Stomach (tissue), 8 donors: ENCODE measurements at regions not wholly inside any gene's neighbourhood (a gene's known extent, or its start where the extent isn't known, plus 50 kb on each side); places are given as distances from the start of the nearest gene placed in this dataset.

Experiments used
- DNase-seq, 2 donors: peaks; one replicate each; pipeline versions ENCODE4 v3.0.0 to v3.0.0-alpha.2; 2013 to 2019
- H3K27ac ChIP-seq, 5 donors: fragments of 200-600 bp in 4 of 5; sonication (generic) in 4 of 5; one replicate each; pipeline ENCODE4 v1.5.1; 2013 to 2019; ENCODE audit warnings: mild to moderate bottlenecking in 1 of 5, moderate library complexity in 1 of 5
- H3K27me3 ChIP-seq, 3 donors: fragments of 200-600 bp; sonication (generic); one replicate each; pipeline ENCODE4 v1.5.1; 2017 to 2019; ENCODE audit warnings: mixed run types in 1 of 3
- H3K36me3 ChIP-seq, 4 donors: fragments of 200-600 bp; sonication (generic); 1 replicate in 3 of 4; 2 replicates in 1 of 4; pipeline ENCODE4 v1.5.1; 2016 to 2019
- H3K4me1 ChIP-seq, 4 donors: fragments of 200-600 bp; sonication (generic); one replicate each; pipeline ENCODE4 v1.5.1; 2016 to 2019
- H3K4me3 ChIP-seq, 4 donors: fragments of 200-600 bp; sonication (generic) in 3 of 4; one replicate each; pipeline ENCODE4 v1.5.1; 2016 to 2019; ENCODE audit warnings: mild to moderate bottlenecking in 1 of 4
- H3K9me3 ChIP-seq, 4 donors: fragments of 200-600 bp; sonication (generic); one replicate each; pipeline ENCODE4 v1.5.1; 2016 to 2019
- EP300 ChIP-seq: sonication (generic); formaldehyde crosslinking; IDR thresholded peaks from one replicate; pipeline ENCODE4 v1.6.1; 2017; ENCODE audit warnings: antibody characterized with exemption
- POLR2A ChIP-seq, 4 donors: fragments of 450-650 bp; IDR thresholded peaks; one replicate each; pipeline ENCODE4 v1.6.1; 2016; ENCODE audit warnings: antibody characterized with exemption in 4 of 4, control low read depth in 2 of 4, mild to moderate bottlenecking in 1 of 4, moderate library complexity in 1 of 4
- POLR2AphosphoS5 ChIP-seq, 3 donors: sonication (generic); formaldehyde crosslinking; IDR thresholded peaks; one replicate each; pipeline ENCODE4 v1.6.1; 2016; ENCODE audit warnings: antibody characterized with exemption in 3 of 3
- WGBS, 5 donors: extraction: QIAGEN DNeasy Blood & Tissue Kit in 3 of 5; methylation state at CpG; one replicate each; pipeline versions ENCODE4 v1.1.5 to v1.1.7; 2013 to 2018; 5-methylcytosine and 5-hydroxymethylcytosine counted together
- intact Hi-C: fragments of 100-400 bp; cut with DNase I; formaldehyde crosslinking; loops from one replicate; pipeline ENCODE4 v1.15.1; 2023; ENCODE audit warnings: low total_unique reads
- TF ChIP-seq, protein P1 (sequence below), 7 experiments: fragments of 450-650 bp in 4 of 7; fragments of 200-600 bp in 3 of 7; sonication (generic) in 3 of 7; IDR thresholded peaks; one replicate each; pipeline ENCODE4 v1.5.1; 2016 to 2019; ENCODE audit warnings: antibody characterized with exemption in 7 of 7, control low read depth in 2 of 7, mild to moderate bottlenecking in 1 of 7
- donor health status: healthy with polysubstance abuse.
- donor health status: Bipolar disorder and iron deficiency.
- donor health status: healthy.

DNA sequence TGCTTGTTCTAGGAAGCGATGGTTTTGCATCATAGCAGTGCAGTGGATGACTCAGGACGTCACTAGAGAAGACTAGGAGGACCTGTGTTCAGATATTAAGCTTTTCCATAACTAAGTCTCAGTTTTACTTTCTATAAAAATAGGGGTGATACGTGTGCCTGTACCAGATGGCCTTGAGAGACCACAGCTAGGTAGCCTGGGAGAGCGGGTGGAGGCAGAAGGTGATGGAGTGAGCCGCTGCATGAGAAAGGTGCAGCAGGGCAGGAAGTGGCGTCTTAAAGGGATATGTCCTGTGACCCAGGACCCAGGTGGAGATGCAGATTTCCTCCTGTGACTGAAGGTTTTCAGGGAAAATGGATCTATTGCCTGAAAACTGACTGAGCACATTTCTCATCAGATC, 304.9 kb downstream of the CDC14C start:
- TF ChIP-seq POLR2A (IDR thresholded peaks at IDR 0.05) (no peak), POLR2AphosphoS5 (IDR thresholded peaks at IDR 0.05) (no peak), EP300 (no peak)
- TF ChIP-seq, protein P1, sequence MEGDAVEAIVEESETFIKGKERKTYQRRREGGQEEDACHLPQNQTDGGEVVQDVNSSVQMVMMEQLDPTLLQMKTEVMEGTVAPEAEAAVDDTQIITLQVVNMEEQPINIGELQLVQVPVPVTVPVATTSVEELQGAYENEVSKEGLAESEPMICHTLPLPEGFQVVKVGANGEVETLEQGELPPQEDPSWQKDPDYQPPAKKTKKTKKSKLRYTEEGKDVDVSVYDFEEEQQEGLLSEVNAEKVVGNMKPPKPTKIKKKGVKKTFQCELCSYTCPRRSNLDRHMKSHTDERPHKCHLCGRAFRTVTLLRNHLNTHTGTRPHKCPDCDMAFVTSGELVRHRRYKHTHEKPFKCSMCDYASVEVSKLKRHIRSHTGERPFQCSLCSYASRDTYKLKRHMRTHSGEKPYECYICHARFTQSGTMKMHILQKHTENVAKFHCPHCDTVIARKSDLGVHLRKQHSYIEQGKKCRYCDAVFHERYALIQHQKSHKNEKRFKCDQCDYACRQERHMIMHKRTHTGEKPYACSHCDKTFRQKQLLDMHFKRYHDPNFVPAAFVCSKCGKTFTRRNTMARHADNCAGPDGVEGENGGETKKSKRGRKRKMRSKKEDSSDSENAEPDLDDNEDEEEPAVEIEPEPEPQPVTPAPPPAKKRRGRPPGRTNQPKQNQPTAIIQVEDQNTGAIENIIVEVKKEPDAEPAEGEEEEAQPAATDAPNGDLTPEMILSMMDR (IDR thresholded peaks at IDR 0.05), result no peak
- intact Hi-C loops, result no loop called here
- 63 to 71% (median 69%) methylated on average over 6 of the region's 6 CpGs for WGBS, 5 donors

DNA sequence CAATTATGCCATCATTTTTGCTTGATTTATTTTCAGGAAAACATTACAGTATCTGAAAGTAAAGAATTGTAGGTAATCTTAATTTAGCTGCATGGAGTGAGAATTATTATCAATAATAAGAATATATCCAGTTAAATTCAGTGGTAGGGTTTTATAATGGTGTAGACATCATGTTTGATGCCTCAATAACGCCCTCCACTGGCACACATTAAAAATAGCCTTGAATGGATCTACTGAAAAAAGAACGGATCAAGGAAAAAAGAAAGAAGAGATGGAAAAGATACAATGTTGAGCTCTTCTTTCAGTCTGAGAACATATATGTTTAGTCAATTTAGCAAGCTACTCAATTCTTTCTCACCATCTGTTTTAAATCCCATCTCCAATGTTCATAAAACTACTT, 319.2 kb downstream of the CDC14C start:
- intact Hi-C loops, result no loop called here
- Histone ChIP-seq H3K27ac (no peak overlapping the region), H3K9me3 (peaks cover 0 to 18% (median 12%) of the 10 kb centered on the region in 4 donors), H3K36me3 (no peaks in the 10 kb centered on the region), H3K4me3 (no peak overlapping the region), H3K27me3 (no peaks in the 10 kb centered on the region), H3K4me1 (no peaks in the 10 kb centered on the region)
- TF ChIP-seq POLR2A (IDR thresholded peaks at IDR 0.05), result no peak
- no peak for TF ChIP-seq EP300
- TF ChIP-seq, protein P1 (IDR thresholded peaks at IDR 0.05), result no peak
- no peak for TF ChIP-seq POLR2AphosphoS5 (IDR thresholded peaks at IDR 0.05)
- WGBS, 5 donors, result 12 to 32% (median 27%) methylated on average over 2 of the region's 2 CpGs
- DNase-seq, result no peak

More for the DNA sequence above, 304.9 kb downstream of the CDC14C start:
- Histone ChIP-seq H3K27ac (no peak overlapping the region), H3K4me3 (no peak overlapping the region), H3K4me1 (no peaks in the 10 kb centered on the region), H3K9me3 (no peaks in the 10 kb centered on the region), H3K36me3 (no peaks in the 10 kb centered on the region), H3K27me3 (no peaks in the 10 kb centered on the region)
- no peak for DNase-seq

GRCh38 chr7:49244543-49244942, 320.2 kb downstream of the CDC14C start:
- H3K9me3 ChIP-seq, result peaks cover 0 to 8% (median 4%) of the 10 kb centered on the region in 4 donors
- H3K4me3 ChIP-seq, result no peak overlapping the region
- no peak for TF ChIP-seq POLR2AphosphoS5 (IDR thresholded peaks at IDR 0.05)
- no peak for TF ChIP-seq EP300
- TF ChIP-seq, protein P1 (IDR thresholded peaks at IDR 0.05), result no peak
- TF ChIP-seq POLR2A (IDR thresholded peaks at IDR 0.05), result no peak
- no peaks in the 10 kb centered on the region for H3K4me1 ChIP-seq
- WGBS, 5 donors, result 0 to 14% (median 5%) methylated on average over 1 of the region's 1 CpG
- no peaks in the 10 kb centered on the region for H3K36me3 ChIP-seq
- no peaks in the 10 kb centered on the region for H3K27me3 ChIP-seq
- no peak for DNase-seq
- intact Hi-C loops, result no loop called here
- H3K27ac ChIP-seq, result no peak overlapping the region

DNA sequence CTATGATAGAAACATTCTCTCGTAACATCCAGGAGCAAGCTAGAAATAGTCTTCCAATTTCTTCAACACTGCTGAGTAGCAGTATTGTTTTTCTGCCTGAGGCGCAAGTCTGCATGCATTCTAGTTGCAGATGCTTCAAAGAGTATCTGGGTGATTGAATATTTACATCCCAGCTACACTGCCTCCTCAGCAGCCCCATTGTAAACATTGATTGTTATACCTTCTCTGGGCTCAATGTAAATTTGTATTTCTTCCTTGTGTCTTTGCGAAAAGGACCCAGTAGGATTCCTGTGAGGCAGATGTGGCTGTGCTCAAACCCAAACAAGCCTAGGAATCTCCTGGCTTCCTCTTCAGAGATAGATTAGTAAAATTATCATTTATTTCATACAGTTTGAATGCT, 320.7 kb downstream of the CDC14C start:
- 27 to 48% (median 40%) methylated on average over 3 of the region's 3 CpGs for WGBS, 5 donors
- H3K36me3 ChIP-seq, result no peaks in the 10 kb centered on the region
- H3K9me3 ChIP-seq, result peaks cover 0 to 3% (median 0%) of the 10 kb centered on the region in 4 donors
- no peaks in the 10 kb centered on the region for H3K27me3 ChIP-seq
- TF ChIP-seq EP300, result no peak
- TF ChIP-seq POLR2A (IDR thresholded peaks at IDR 0.05), result no peak
- no peak for TF ChIP-seq POLR2AphosphoS5 (IDR thresholded peaks at IDR 0.05)
- TF ChIP-seq, protein P1 (IDR thresholded peaks at IDR 0.05), result no peak
- no peak overlapping the region for H3K27ac ChIP-seq
- no peak overlapping the region for H3K4me3 ChIP-seq
- no peaks in the 10 kb centered on the region for H3K4me1 ChIP-seq
- DNase-seq, result no peak
- intact Hi-C loops, result no loop called here
